Thyroid gland (tissue), 4 donors: ENCODE measurements at regions not wholly inside any gene's neighbourhood (a gene's known extent, or its start where the extent isn't known, plus 50 kb on each side); places are given as distances from the start of the nearest gene placed in this dataset.

ENCODE experiments used
- POLR2A ChIP-seq, 2 donors: fragments of 450-650 bp; IDR thresholded peaks; one replicate each; pipeline ENCODE4 v1.6.1; 2017; ENCODE audit warnings: antibody characterized with exemption in 2 of 2, mild to moderate bottlenecking in 2 of 2, moderate library complexity in 1 of 2
- TF ChIP-seq, protein P1 (sequence below), 6 experiments: fragments of 200-600 bp in 3 of 6; fragments of 450-650 bp in 3 of 6; sonication (generic) in 3 of 6; IDR thresholded peaks; one replicate each; pipeline ENCODE4 v1.5.1; 2016 to 2019; ENCODE audit warnings: antibody characterized with exemption in 6 of 6, mild to moderate bottlenecking in 2 of 6, inconsistent platforms in 1 of 6, moderate library complexity in 1 of 6

DNA sequence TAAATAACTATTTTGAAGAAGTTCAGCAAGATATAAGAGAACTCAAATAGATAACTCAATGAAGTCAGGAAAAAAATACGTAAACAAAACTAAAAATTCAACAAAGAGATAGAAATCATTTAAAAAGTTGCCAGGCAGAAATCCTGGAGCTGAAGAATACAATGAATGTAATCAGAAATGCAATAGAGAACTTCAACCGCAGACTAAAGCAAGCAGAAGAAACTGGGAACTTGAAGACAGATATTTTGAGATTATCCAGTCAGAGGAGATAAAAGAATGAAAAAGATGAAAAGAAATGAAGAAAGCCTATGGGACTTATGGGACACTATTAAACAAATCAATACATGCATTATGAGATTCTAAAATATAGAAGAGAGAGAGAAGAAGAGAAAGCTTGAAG is 129.1 kb upstream of the LPAR1 start:
- TF ChIP-seq, protein P1, sequence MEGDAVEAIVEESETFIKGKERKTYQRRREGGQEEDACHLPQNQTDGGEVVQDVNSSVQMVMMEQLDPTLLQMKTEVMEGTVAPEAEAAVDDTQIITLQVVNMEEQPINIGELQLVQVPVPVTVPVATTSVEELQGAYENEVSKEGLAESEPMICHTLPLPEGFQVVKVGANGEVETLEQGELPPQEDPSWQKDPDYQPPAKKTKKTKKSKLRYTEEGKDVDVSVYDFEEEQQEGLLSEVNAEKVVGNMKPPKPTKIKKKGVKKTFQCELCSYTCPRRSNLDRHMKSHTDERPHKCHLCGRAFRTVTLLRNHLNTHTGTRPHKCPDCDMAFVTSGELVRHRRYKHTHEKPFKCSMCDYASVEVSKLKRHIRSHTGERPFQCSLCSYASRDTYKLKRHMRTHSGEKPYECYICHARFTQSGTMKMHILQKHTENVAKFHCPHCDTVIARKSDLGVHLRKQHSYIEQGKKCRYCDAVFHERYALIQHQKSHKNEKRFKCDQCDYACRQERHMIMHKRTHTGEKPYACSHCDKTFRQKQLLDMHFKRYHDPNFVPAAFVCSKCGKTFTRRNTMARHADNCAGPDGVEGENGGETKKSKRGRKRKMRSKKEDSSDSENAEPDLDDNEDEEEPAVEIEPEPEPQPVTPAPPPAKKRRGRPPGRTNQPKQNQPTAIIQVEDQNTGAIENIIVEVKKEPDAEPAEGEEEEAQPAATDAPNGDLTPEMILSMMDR (IDR thresholded peaks at IDR 0.05), result no peak
- TF ChIP-seq POLR2A (IDR thresholded peaks at IDR 0.05), result no peak
